IPS-NIHi7 (cell line): ENCODE measurements at regions not wholly inside any gene's neighbourhood (a gene's known extent, or its start where the extent isn't known, plus 50 kb on each side); places are given as distances from the start of the nearest gene placed in this dataset.
A peak's percentile ranks its signal among the peaks of the same experiment; 100 is the strongest.

ENCODE experiments used
- DNase-seq: peaks from one replicate; pipeline ENCODE4 v3.0.0; 2012; ENCODE audit warnings: mixed read lengths; ENCODE audit errors: extremely low spot score

DNA sequence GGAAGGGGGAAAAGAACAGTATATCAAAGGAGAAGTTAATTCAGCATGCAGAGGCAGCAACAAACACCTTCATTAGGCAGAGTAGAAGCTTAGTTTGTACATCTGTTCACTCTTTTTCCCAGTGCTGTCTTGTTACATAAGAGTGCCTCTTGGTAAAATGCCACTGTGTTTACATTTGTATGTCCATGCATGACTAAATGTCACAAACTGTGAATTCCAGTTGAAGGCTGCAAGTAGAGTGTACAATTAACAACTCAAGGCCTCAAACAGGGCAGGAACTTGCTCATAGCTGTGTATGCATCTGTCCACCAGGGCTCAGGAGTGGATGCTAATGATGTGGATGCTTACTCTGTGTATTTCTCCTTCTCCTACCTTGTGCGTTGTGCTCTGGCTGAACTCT is 214.2 kb upstream of the TPM1 start:
- no peak for DNase-seq

DNA sequence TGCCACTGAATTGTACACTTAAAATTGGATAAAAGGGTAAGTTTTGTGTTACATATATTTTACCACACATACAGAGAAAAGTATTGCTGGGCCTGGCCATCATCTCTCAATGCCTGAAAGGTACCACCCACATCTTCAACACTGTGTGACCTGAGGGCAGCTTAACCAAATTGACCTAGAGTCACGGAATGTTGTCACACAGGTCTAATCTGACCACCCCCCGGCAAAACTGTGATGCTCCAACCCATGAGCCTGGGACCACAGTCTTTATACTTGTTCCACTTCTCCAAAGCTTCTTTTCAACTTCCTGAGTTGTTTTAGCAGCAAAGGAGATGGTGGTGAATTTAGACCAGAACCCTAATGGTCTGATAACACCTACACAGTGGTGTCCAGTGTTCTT is 210.3 kb upstream of the TPM1 start:
- DNase-seq = no peak

DNA sequence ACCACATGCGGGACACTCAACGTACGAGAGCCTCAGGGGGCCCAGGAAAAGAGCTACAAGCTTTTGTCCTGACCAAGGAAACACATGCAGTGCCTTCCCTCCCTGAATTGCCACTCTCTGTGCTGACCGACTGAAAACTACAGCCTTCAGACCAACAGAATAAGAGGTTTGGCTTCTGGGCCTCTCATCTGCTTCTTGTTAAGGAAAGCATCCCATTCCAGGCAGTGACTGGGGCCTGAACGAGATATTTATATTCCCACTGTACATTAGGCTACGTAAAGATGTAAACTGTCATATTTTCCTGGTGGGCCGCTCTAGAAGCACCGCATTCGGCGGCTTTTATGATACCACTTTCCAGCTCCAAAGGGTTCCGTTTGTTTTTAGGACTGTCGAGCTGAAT is 208.9 kb upstream of the TPM1 start:
- DNase-seq = no peak

DNA sequence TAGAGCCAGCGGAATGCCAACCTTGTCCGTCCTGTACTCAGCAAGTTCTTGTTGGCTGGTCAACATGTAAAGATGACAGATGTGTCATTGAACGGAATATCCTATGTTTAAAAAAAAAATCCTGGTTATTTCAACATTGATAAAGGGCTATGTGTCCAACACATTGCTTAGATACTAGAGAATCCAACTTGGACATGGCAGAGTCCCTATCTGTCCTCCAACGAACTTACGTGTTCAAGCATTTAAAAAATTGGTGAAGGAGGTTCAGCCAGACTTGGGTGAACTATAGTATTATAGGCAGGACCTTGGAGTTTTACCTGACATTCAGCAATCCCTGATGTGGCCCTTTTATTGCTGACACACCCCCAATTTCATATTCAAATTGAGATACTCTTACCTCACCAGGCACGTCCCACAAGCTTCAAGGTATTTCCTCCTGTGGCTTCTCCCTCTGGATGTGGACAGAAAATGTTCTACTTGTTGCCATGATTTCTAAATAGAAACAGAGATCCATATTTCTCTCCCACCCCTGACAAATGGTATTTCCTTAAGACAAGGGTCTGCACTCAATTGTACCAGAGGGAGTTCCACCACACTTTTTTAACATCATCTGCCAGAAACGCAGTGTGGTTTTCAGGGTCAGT is 207.7 kb upstream of the TPM1 start:
- no peak for DNase-seq

GRCh38 chr15:62835351-62835750 is 207.2 kb upstream of the TPM1 start:
- no peak for DNase-seq

DNA sequence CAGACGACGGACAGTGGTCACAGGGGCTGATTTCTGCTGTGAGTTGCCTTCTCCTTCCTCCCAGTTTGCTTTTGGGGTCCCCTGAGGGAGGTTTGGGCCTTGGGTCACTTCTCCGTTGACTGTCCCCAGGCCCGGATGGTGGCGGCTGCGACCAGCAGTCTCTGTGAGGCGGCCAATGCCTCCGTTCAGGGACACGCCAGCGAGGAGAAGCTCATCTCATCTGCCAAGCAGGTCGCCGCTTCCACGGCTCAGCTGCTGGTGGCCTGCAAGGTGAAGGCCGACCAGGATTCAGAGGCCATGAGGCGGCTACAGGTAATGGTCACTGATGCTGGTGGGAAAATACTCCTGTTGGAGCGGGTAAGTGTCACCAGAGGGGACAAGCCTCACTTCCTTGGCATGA is 206.8 kb upstream of the TPM1 start:
- DNase-seq = no peak

DNA sequence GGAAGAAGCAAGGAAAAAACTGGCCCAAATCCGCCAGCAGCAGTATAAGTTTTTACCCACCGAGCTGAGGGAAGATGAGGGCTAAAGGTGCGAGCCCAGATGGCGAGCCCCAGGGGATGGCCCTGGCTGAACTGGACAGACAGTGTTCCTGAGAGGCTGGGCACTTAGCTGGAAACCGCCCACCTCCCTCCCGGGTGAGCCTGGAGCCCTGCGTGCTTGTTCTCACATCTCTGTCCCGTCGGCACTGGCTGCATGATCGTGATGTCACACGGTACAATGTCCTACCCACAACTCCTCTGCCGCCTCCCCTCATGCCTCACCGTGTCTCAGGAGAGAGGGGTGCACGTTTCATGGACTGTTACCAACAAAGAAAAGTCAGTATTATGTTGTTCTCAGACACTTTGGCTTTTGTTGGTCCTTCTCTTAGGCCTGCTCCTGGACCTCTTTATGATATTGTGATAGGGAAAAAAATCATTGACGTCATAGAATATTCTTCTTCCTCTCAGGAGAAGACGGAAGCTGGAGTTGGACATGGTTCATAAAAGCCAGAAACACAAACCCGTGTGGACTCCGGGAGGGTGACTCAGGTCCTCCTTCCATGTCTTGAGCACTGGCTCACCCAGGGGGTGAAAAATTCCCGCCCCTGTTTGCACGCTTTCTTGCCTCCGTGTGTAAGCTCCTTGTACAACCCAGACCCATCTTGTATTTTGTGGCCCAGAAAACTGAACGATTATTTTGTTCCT is 201.8 kb upstream of the TPM1 start:
- no peak for DNase-seq

DNA sequence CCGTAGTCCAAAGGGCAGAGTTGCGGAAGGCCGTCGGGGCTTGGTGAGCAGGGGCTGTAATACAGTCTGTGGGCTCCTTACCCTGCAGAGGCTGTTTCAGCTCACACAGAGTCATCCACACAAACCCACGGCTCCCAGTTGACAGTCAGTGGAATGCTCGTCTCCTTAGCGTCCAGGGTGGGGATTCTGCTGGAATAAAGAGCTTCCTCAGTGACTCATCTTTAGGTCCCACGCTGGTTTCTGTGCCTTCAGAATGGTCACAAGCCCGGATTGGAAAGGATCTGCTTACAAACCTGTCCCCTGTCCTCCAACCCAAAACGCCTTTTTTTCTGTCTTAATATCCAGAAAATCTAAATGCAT is 201.3 kb upstream of the TPM1 start:
- no peak for DNase-seq

DNA sequence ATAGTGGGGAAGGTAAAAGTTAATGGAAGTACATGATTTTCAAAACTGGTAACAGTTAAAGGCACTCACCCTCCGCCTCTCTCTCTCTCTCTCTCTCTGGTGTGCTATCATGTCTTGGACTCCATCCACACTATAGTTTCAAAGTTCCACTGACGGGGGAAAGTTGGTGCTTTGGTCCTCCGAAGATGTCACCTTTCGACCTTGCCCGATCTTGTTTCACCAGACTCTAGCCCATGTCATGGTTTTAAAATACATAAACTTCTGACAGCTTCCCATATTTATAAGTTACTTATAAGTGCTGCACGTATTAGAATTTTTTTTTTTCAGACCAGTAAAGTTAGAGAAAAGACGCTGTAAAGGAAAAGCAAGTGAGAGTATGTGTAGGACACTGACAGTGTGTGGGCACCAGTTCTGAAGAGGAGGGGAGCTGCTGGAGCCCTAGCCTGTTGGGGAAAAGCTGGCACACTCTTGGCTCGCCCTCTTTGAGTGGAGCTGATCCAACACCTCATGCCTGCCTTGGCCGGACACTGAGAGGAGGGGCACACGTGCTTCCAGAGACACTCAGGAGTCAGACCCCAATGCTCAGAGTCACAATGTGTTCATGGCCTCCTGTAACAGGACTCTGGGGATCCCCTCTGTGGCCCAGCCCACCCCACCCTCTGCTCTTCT is 200.5 kb upstream of the TPM1 start:
- DNase-seq = no peak

DNA sequence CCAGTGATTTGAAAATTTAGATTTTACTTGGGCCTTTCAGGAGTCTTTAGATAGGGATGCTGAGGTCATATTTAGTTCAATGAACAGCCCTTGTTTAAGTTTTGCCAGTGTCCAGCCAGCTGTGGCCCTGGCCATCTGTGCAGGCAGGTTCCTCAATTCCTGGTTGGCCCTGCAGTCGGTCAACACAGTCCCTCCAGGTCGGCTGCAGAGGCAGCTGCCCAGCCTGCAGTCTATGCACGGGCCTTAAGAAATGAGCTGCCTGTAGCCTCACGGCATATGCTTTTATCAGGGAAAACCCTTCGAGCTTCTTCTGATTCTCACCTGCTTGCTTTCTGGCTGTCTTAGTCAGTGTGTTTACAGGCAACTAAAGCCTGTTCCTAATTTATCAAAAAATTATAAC is 199.2 kb upstream of the TPM1 start:
- no peak for DNase-seq

GRCh38 chr15:62844564-62845240 is 197.8 kb upstream of the TPM1 start:
- DNase-seq = no peak

DNA sequence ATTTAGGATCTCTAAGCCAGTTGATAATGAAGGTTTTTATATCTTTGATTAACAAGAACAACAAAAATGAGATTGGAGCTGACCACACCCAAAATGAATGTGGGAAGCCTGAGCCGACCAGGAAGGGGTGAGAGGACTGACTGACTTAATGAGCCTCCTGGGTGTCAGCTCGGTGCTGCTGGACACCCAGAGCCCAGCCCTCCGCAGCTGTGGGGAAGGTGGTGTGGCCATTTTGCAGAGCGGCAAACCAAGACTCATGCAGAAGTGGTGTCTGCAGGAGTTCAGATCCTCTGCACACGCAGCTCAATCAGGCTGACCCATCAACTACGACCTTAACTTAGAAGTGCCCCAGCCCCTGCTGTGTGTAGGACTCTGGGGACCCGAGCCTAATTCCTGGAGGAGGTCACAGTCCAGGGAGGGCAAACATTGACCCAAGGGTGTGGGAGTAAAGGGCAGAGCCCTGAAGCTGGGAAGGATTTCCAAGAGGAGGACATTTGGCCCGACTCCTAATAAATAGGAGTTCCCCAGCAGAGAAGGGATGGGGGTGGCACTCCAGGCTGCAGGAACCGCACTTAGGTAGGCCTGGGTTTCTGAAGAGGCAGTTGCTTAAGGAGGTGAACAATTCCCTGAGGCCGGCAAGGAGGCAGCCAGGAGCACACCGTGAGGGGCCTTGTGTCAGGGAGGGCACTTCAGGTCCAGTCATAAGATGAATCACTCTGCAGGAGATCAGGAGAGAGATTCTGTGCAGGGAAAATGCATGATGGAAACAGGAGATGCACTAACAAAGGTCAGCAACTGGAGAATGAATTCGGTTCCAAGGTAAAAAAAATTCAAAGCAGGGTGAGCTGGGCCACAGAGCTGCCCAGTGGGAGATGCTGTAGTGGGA is 197.1 kb upstream of the TPM1 start:
- DNase-seq = no peak

GRCh38 chr15:62846131-62846804 is 196.3 kb upstream of the TPM1 start:
- DNase-seq = no peak

GRCh38 chr15:62846805-62847495 is 195.6 kb upstream of the TPM1 start:
- DNase-seq = no peak

DNA sequence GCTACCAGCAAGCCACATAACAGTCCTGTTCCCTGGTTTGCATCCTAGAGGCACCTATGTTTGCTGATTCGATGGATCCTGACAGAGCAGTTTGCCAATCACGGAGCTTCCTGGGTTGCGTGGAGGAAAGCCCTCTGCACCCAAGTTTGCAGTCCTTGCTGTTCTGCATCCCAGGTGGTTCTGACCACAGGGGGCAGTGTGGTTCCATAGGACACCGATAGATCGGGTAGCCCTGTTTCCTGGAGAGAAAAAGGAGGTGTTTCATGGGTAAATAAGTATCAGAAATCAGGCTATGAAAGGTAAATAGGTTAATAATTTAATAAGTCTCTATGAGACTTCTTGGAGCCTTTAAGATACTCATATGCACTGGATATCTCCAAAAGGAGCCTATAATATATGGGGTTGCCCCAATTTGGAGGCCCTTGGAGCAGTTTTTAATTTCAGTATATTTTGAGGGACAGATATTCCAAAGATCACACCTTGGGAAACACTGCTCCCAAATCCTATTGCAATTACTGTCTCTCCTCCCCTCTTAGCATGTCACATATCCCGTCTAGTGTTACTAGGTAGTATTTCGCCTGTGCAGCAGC is 194.6 kb upstream of the TPM1 start:
- peak; percentile 81 for DNase-seq

GRCh38 chr15:62848632-62849050 is 193.9 kb upstream of the TPM1 start:
- no peak for DNase-seq

- no peak for DNase-seq
These were observed 193.0 kb upstream of the TPM1 start for GRCh38 chr15:62849316-62850106.

DNA sequence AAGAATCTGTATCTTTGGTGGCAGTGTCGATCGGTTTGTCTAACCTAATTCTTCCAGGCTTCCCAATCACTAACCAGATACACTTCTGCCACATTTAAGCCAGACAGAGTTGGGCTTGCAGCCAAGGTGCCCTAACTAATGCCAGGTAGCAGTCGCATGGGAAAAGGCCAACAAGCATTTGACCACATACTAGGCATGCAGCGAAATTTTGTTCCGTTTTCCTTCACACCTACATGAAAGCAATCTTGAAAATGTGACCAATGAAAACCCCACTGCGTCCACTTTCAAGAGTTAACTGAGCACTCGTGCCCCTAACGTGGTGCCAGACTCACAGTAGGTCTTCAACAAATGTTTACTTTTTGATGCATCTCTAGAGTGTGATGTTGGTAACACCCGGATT is 192.2 kb upstream of the TPM1 start:
- DNase-seq = no peak

DNA sequence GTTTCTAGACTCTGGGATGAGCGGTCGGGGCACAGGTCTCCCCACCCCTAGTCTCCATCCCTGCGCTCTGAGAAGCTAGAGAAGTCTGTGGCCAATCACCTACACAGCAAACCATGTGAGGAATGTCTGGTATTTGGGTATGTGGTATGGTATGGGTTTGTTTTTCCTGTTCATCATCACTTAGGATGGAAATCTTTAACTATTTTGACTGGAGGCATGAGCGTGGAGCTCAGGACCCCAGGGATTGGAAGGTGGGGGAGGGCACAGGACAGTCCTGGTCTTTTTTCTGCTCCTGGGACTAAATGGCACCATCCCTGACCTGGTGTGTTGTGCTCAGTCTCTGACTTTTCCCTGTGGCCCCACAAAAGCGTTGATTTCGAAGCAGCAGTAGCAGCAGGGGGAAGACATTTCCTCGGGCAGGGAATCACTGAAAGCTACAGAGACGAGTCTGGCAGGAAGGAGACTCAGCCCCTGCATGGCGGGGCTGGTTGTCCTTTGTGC is 191.7 kb upstream of the TPM1 start:
- DNase-seq = peak; percentile 46
